Calu3 (cell line): ENCODE measurements at regions not wholly inside any gene's neighbourhood (a gene's known extent, or its start where the extent isn't known, plus 50 kb on each side); places are given as distances from the start of the nearest gene placed in this dataset.

Experiments
- BruUV-seq: library from RNA; stranded (reverse); fragments of 400-500 nt; replicated peaks from 2 replicates; lab custom pipeline; 2021; lab: Mats Ljungman, UMichigan
- CTCF ChIA-PET: fragments of 300-600 bp; sonication (Branson Sonifier 250); formaldehyde crosslinking; loops from one replicate; lab custom pipeline; 2022; ENCODE audit warnings: antibody characterized with exemption; lab: Charles Lee
- DNase-seq: peaks from one replicate; pipeline ENCODE4 v3.0.0; 2022
- H3K27ac Mint-ChIP-seq: one replicate; pipeline ENCODE4 v1.8.0; 2022; ENCODE audit warnings: mixed read lengths; ENCODE audit not compliant: unreplicated experiment
- H3K27me3 Mint-ChIP-seq: one replicate; pipeline ENCODE4 v1.8.0; 2022; ENCODE audit warnings: mixed read lengths; ENCODE audit not compliant: unreplicated experiment
- H3K36me3 Mint-ChIP-seq: one replicate; pipeline ENCODE4 v1.8.0; 2022; ENCODE audit warnings: mild to moderate bottlenecking, moderate library complexity, mixed read lengths; ENCODE audit not compliant: insufficient read depth, unreplicated experiment
- H3K4me1 Mint-ChIP-seq: one replicate; pipeline ENCODE4 v1.8.0; 2022; ENCODE audit warnings: mild to moderate bottlenecking, low read depth, mixed read lengths; ENCODE audit not compliant: unreplicated experiment
- H3K4me3 Mint-ChIP-seq: one replicate; pipeline ENCODE4 v1.8.0; 2022; ENCODE audit warnings: mild to moderate bottlenecking, low read depth, moderate library complexity, mixed read lengths; ENCODE audit not compliant: unreplicated experiment
- H3K9me3 Mint-ChIP-seq: one replicate; pipeline ENCODE4 v1.8.0; 2022; ENCODE audit warnings: low read depth, mixed read lengths; ENCODE audit not compliant: unreplicated experiment
- CTCF ChIP-seq: fragments of 200-600 bp; IDR thresholded peaks from one replicate; pipeline ENCODE4 v1.8.0; 2022; ENCODE audit warnings: antibody characterized with exemption; ENCODE audit not compliant: unreplicated experiment
- intact Hi-C: fragments of 100-400 bp; cut with micrococcal nuclease; formaldehyde crosslinking; loops from one replicate; pipeline ENCODE4 v1.10.0; 2022; ENCODE audit not compliant: unreplicated experiment

DNA sequence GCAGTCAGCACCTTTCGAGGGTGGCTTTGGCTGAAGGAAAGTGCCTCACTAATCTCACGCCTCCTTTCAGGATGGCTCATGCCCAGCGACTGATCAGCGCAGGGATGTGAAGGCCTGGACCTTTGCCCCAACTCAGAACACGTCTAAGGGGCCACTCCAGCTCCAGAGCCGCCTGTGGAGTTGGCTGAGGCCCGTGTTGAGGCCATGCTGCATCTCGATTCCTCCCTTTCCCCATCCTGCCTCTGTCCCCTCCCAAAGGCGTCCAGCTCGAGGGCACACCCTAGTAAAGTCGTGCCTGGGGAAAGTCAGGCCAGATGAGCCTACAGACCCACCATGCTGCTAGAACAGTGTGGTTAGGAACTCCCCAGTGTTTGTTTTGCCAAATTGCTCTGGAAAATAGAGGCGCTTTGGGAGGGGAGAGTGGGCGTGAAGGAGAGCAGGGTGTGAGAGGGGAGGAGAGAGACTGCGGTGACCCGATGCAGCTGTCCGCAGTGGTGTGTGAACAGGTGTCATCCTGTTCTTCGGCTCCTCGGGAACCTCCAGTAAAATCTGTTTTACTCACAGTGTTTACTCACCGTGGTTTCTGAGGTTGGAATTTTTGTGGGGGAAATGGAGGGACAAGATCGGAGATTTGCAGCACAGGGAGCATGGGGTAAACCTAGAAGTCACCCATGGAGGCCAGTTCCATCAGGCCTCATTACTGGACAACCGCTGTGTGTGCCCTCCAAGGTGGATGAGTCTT, 85.0 kb upstream of the PMEPA1 start:
- intact Hi-C loops = no loop called here
- peaks cover 3% of the 10 kb centered on the region for H3K9me3 Mint-ChIP-seq
- H3K36me3 Mint-ChIP-seq = no peaks in the 10 kb centered on the region
- no peaks in the 10 kb centered on the region for H3K27me3 Mint-ChIP-seq
- H3K4me3 Mint-ChIP-seq = no peak overlapping the region
- CTCF ChIA-PET = interaction anchor here (0.5 to 0.6 kb wide), 2 partner anchors 46 to 358 kb away, joined by 3 to 5 read pairs; no protein-coding TSS in a partner anchor
- peaks cover 8% of the 10 kb centered on the region for H3K4me1 Mint-ChIP-seq
- no peak for DNase-seq
- TF ChIP-seq CTCF = no peak
- no TSS peak for BruUV-seq
- no peak overlapping the region for H3K27ac Mint-ChIP-seq

DNA sequence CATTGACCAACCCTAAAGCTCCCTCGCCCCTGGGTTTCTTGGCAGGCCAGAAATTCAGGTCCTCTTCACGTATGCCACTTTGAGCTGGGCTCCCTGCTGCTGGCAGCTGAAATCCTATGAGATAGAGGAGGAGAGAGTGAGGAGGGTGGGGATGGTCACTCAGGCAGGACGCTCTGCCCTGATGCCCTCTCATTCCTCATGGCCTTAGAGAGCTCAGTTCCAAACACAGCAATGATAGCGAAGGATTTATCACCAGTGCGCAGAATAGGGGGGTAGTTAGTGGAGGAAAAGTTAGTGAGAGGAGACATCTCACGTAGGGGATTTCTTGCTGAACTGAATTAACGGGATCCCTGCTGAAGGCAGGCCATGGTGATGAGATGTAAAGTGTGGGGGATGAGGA, 84.2 kb upstream of the PMEPA1 start:
- DNase-seq = no peak
- H3K4me1 Mint-ChIP-seq = peaks cover 10% of the 10 kb centered on the region
- peaks cover 3% of the 10 kb centered on the region for H3K27me3 Mint-ChIP-seq
- CTCF ChIA-PET = no interaction called here
- H3K36me3 Mint-ChIP-seq = no peaks in the 10 kb centered on the region
- no peak overlapping the region for H3K27ac Mint-ChIP-seq
- no peak for TF ChIP-seq CTCF
- BruUV-seq = no TSS peak
- intact Hi-C loops = no loop called here
- peaks cover 3% of the 10 kb centered on the region for H3K9me3 Mint-ChIP-seq
- H3K4me3 Mint-ChIP-seq = no peak overlapping the region

- CTCF ChIA-PET = no interaction called here
- Mint-ChIP-seq H3K4me1 (peaks cover 17% of the 10 kb centered on the region), H3K36me3 (no peaks in the 10 kb centered on the region), H3K27me3 (peaks cover 9% of the 10 kb centered on the region), H3K27ac (no peak overlapping the region), H3K9me3 (peaks cover 3% of the 10 kb centered on the region), H3K4me3 (no peak overlapping the region)
- intact Hi-C loops = no loop called here
- DNase-seq = no peak
- BruUV-seq = no TSS peak
- no peak for TF ChIP-seq CTCF
Measured at GRCh38 chr20:57793421-57793820, 83.6 kb upstream of the PMEPA1 start.

GRCh38 chr20:57792386-57793080, 82.7 kb upstream of the PMEPA1 start:
- H3K27me3 Mint-ChIP-seq = peaks cover 9% of the 10 kb centered on the region
- no peak overlapping the region for H3K4me3 Mint-ChIP-seq
- BruUV-seq = no TSS peak
- peaks cover 18% of the 10 kb centered on the region for H3K4me1 Mint-ChIP-seq
- CTCF ChIA-PET = no interaction called here
- intact Hi-C loops = no loop called here
- TF ChIP-seq CTCF = no peak
- H3K9me3 Mint-ChIP-seq = peaks cover 3% of the 10 kb centered on the region
- no peaks in the 10 kb centered on the region for H3K36me3 Mint-ChIP-seq
- no peak overlapping the region for H3K27ac Mint-ChIP-seq
- no peak for DNase-seq
